ENCODE measurements at regions not wholly inside any gene's neighbourhood (a gene's known extent, or its start where the extent isn't known, plus 50 kb on each side); places are given as distances from the start of the nearest gene placed in this dataset.

- H3K4me3 Mint-ChIP-seq = no peak overlapping the region
- no peak for TF ChIP-seq CTCF (conservative IDR thresholded peaks at IDR 0.05)
- DNase-seq (ENCODE audit: extremely low spot score, unreplicated experiment) = no peak
- peaks cover 10% of the 10 kb centered on the region for H3K27me3 Mint-ChIP-seq
- no peak overlapping the region for H3K27ac Mint-ChIP-seq
- no peaks in the 10 kb centered on the region for H3K36me3 Mint-ChIP-seq
- no peaks in the 10 kb centered on the region for H3K9me3 Mint-ChIP-seq
- H3K4me1 Mint-ChIP-seq (ENCODE audit: unreplicated experiment) = peaks cover 11% of the 10 kb centered on the region
Observed at GRCh38 chr20:21026951-21027350, 79.2 kb downstream of the LINC00237 start.

DNA sequence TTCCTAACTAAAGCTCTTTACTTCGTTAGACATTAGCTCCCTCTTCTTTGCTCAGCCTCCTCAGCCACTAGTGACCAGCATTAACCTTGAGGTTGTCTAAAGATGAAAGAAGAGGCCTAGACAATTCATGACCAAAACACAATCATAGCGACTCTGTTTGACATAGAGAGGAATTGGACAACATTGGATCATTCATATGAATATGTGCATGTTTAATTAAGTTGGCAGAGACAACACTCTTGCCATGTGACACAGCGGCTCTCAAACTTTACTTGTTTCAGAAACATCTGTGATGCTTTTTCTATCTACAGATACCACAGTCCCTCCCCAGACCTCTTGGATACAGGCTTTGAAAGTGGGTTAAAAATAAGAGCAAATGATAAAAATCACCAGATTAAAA lies 81.7 kb downstream of the LINC00237 start:
- Mint-ChIP-seq H3K36me3 (no peaks in the 10 kb centered on the region), H3K27me3 (peaks cover 19% of the 10 kb centered on the region), H3K9me3 (no peaks in the 10 kb centered on the region), H3K27ac (no peak overlapping the region), H3K4me1 (ENCODE audit: unreplicated experiment) (peaks cover 21% of the 10 kb centered on the region), H3K4me3 (no peak overlapping the region)
- TF ChIP-seq CTCF (conservative IDR thresholded peaks at IDR 0.05) = no peak
- no peak for DNase-seq (ENCODE audit: extremely low spot score, unreplicated experiment)

GRCh38 chr20:21022925-21023324 lies 83.2 kb downstream of the LINC00237 start:
- TF ChIP-seq CTCF (conservative IDR thresholded peaks at IDR 0.05) = no peak
- peaks cover 28% of the 10 kb centered on the region for H3K27me3 Mint-ChIP-seq
- H3K27ac Mint-ChIP-seq = no peak overlapping the region
- H3K4me1 Mint-ChIP-seq (ENCODE audit: unreplicated experiment) = peaks cover 11% of the 10 kb centered on the region
- no peak for DNase-seq (ENCODE audit: extremely low spot score, unreplicated experiment)
- H3K9me3 Mint-ChIP-seq = no peaks in the 10 kb centered on the region
- H3K36me3 Mint-ChIP-seq = no peaks in the 10 kb centered on the region
- H3K4me3 Mint-ChIP-seq = no peak overlapping the region

DNA sequence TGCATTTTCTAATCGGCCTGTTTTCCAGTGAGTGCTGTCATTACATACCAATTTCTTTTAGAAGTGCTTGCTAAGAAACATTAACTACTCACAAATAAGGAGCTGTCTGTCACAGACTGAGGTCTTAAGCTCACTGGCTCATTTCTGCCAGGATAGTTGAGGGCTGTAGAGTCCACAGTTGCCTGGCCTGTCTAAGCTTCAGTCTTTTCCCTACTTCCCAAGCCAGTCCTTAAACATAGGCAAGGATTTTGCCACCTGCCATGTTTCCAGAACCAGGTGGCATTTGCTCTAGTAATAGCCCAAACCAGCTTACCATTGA lies 84.7 kb downstream of the LINC00237 start:
- H3K4me3 Mint-ChIP-seq = no peak overlapping the region
- TF ChIP-seq CTCF (conservative IDR thresholded peaks at IDR 0.05) = no peak
- H3K27ac Mint-ChIP-seq = no peak overlapping the region
- no peaks in the 10 kb centered on the region for H3K9me3 Mint-ChIP-seq
- H3K27me3 Mint-ChIP-seq = peaks cover 37% of the 10 kb centered on the region
- peaks cover 23% of the 10 kb centered on the region for H3K4me1 Mint-ChIP-seq (ENCODE audit: unreplicated experiment)
- no peaks in the 10 kb centered on the region for H3K36me3 Mint-ChIP-seq
- DNase-seq (ENCODE audit: extremely low spot score, unreplicated experiment) = no peak

DNA sequence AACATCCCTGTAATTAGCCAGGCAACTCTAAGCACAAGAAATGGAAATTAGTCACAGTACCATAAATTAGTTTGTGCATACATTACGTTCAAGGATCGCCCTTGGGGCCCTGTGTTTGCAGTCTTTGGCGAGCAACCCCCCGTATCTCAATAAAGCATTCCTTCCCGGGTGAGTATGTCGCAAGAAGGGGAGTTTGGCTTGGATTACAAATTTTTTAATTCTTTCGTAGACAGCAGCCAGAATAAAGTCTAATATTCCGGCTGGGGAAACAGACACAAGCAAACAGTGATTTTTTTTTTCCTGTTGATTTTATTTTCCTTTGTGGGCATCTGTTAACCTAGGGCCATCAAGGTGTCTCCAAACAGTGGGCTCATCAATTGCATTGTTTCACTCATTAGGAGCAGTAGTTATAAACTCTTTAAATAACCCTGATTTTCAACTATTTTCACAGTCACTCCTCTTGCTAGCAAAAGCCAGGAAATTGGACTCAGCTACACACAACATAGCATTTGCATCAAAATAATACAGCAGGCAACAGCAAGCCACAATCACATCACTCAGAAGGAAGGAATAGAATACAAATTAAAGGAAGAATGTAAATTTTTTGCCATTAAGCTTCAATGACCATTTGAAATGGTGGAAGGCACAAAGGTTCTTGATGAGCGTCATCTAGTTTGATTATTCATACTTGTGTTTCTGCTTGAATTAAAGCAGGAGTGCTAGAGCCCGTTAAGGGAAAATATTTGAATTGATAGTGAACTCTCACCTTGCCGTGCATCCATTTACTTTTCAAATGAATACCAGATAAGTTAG lies 85.3 kb downstream of the LINC00237 start:
- Mint-ChIP-seq H3K36me3 (no peaks in the 10 kb centered on the region), H3K9me3 (no peaks in the 10 kb centered on the region), H3K4me3 (peak overlapping the region; percentile 79), H3K4me1 (ENCODE audit: unreplicated experiment) (peaks cover 23% of the 10 kb centered on the region), H3K27ac (no peak overlapping the region), H3K27me3 (peaks cover 40% of the 10 kb centered on the region)
- DNase-seq (ENCODE audit: extremely low spot score, unreplicated experiment) = no peak
- TF ChIP-seq CTCF (conservative IDR thresholded peaks at IDR 0.05) = no peak
